ENCODE measurements at regions not wholly inside any gene's neighbourhood (a gene's known extent, or its start where the extent isn't known, plus 50 kb on each side); places are given as distances from the start of the nearest gene placed in this dataset.

DNA sequence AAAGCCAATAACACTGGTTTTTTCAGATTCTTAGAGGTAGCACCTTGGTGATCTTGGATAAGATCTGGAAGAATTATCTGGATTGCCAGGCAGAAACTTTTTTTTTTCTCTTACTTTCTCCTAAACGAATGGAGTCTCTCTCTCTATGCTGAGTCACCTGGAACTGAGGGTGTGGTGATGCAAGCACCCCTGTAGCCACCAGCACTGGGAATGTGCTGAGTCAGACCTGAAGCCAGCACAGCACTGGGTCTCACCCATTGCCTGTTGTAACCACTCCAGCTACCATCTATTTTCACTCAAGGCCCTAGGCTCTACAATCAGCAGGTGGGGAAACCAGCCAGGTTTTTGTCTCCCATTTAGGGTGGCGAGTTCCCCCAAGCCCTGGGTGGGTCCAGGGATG is 923.8 kb downstream of the RAPGEF2 start:
- TF ChIP-seq POLR2A (IDR thresholded peaks at IDR 0.05; ENCODE audit: low read length): no peak
- no peak for TF ChIP-seq GATA1 (IDR thresholded peaks at IDR 0.05; ENCODE audit: low read depth, low read length)

Measured in erythroblast (primary cell).